Stimulated activated naive CD8-positive, alpha-beta T cell treated with anti-CD3 and anti-CD28 coated beads, Interleukin-15, amount 100 ng/mL, for 72 hours (primary cell): ENCODE measurements at regions not wholly inside any gene's neighbourhood (a gene's known extent, or its start where the extent isn't known, plus 50 kb on each side); places are given as distances from the start of the nearest gene placed in this dataset.

Source experiments
- ATAC-seq: fragments of 150-1000 bp; cut with Tn5 transposase; 2 replicates; pipeline ENCODE4 v1.10.0; 2021; ENCODE audit warnings: mild to moderate bottlenecking, moderate library complexity
- DNase-seq, 2 donors: peaks; one replicate each; pipeline ENCODE4 v3.0.0; 2021 to 2022
- H3K27ac Mint-ChIP-seq, 2 donors: one replicate each; pipeline ENCODE4 v1.8.0; 2022; ENCODE audit warnings: mild to moderate bottlenecking in 2 of 2, mixed read lengths in 2 of 2, moderate library complexity in 2 of 2
- H3K27me3 Mint-ChIP-seq: one replicate; pipeline ENCODE4 v1.8.0; 2022; ENCODE audit warnings: mixed read lengths
- H3K4me1 Mint-ChIP-seq: one replicate; pipeline ENCODE4 v1.8.0; 2022; ENCODE audit warnings: mild to moderate bottlenecking, mixed read lengths
- H3K4me3 Mint-ChIP-seq, 2 donors: one replicate each; pipeline ENCODE4 v1.8.0; 2022; ENCODE audit warnings: mild to moderate bottlenecking in 2 of 2, mixed read lengths in 2 of 2, moderate library complexity in 1 of 2
- H3K9me3 Mint-ChIP-seq, 2 donors: one replicate each; pipeline ENCODE4 v1.8.0; 2022; ENCODE audit warnings: mixed read lengths in 2 of 2

- no peak overlapping the region for H3K27ac Mint-ChIP-seq
- H3K27me3 Mint-ChIP-seq, result no peaks in the 10 kb centered on the region
- no peaks in the 10 kb centered on the region for H3K4me1 Mint-ChIP-seq
- no peak overlapping the region for H3K4me3 Mint-ChIP-seq
- no peak for DNase-seq
- peaks cover 11 to 13% of the 10 kb centered on the region in 2 donors for H3K9me3 Mint-ChIP-seq
- no peak for ATAC-seq
Observed at GRCh38 chr13:82833923-82834322, 1048.4 kb downstream of the SLITRK1 start.

- Mint-ChIP-seq H3K27ac (no peak overlapping the region), H3K4me3 (no peak overlapping the region), H3K9me3 (peaks cover 5 to 23% of the 10 kb centered on the region in 2 donors), H3K4me1 (no peaks in the 10 kb centered on the region), H3K27me3 (no peaks in the 10 kb centered on the region)
- no peak for DNase-seq
- ATAC-seq, result no peak
Observed at GRCh38 chr13:82829040-82829439, 1053.2 kb downstream of the SLITRK1 start.

- Mint-ChIP-seq H3K4me3 (no peak overlapping the region), H3K27ac (no peak overlapping the region), H3K27me3 (no peaks in the 10 kb centered on the region), H3K4me1 (no peaks in the 10 kb centered on the region), H3K9me3 (peaks cover 6 to 23% of the 10 kb centered on the region in 2 donors)
- ATAC-seq (no peak), DNase-seq (no peak)
Observed at GRCh38 chr13:82827724-82828123, 1054.5 kb downstream of the SLITRK1 start.

GRCh38 chr13:82822935-82823334 lies 1059.3 kb downstream of the SLITRK1 start:
- H3K4me1 Mint-ChIP-seq, result no peaks in the 10 kb centered on the region
- no peak overlapping the region for H3K4me3 Mint-ChIP-seq
- no peak overlapping the region for H3K27ac Mint-ChIP-seq
- no peaks in the 10 kb centered on the region for H3K27me3 Mint-ChIP-seq
- H3K9me3 Mint-ChIP-seq, result peaks cover 9 to 11% of the 10 kb centered on the region in 2 donors
- ATAC-seq (no peak), DNase-seq (no peak)

- Mint-ChIP-seq H3K4me3 (no peak overlapping the region), H3K4me1 (no peaks in the 10 kb centered on the region), H3K27me3 (no peaks in the 10 kb centered on the region), H3K9me3 (peaks cover 4 to 7% of the 10 kb centered on the region in 2 donors), H3K27ac (no peak overlapping the region)
- DNase-seq (no peak), ATAC-seq (no peak)
Observed at GRCh38 chr13:82817133-82817532, 1065.1 kb downstream of the SLITRK1 start.

GRCh38 chr13:82815791-82816190 lies 1066.5 kb downstream of the SLITRK1 start:
- no peak for ATAC-seq
- peaks cover 7 to 11% of the 10 kb centered on the region in 2 donors for H3K9me3 Mint-ChIP-seq
- H3K27ac Mint-ChIP-seq, result no peak overlapping the region
- no peak for DNase-seq
- no peaks in the 10 kb centered on the region for H3K4me1 Mint-ChIP-seq
- H3K4me3 Mint-ChIP-seq, result no peak overlapping the region
- H3K27me3 Mint-ChIP-seq, result no peaks in the 10 kb centered on the region

GRCh38 chr13:82803341-82803740 lies 1078.9 kb downstream of the SLITRK1 start:
- H3K9me3 Mint-ChIP-seq, result peaks cover 0 to 5% of the 10 kb centered on the region in 2 donors
- H3K4me3 Mint-ChIP-seq, result no peak overlapping the region
- no peak for DNase-seq
- H3K4me1 Mint-ChIP-seq, result no peaks in the 10 kb centered on the region
- H3K27me3 Mint-ChIP-seq, result no peaks in the 10 kb centered on the region
- ATAC-seq, result no peak
- no peak overlapping the region for H3K27ac Mint-ChIP-seq

GRCh38 chr13:82802528-82802927 lies 1079.7 kb downstream of the SLITRK1 start:
- Mint-ChIP-seq H3K9me3 (peaks cover 0 to 5% of the 10 kb centered on the region in 2 donors), H3K27me3 (no peaks in the 10 kb centered on the region), H3K4me3 (no peak overlapping the region), H3K27ac (no peak overlapping the region), H3K4me1 (no peaks in the 10 kb centered on the region)
- no peak for ATAC-seq
- DNase-seq, result no peak

GRCh38 chr13:82800391-82800790 lies 1081.9 kb downstream of the SLITRK1 start:
- ATAC-seq (no peak), DNase-seq (no peak)
- no peak overlapping the region for H3K27ac Mint-ChIP-seq
- H3K4me1 Mint-ChIP-seq, result no peaks in the 10 kb centered on the region
- no peaks in the 10 kb centered on the region for H3K27me3 Mint-ChIP-seq
- H3K9me3 Mint-ChIP-seq, result peaks cover 0 to 5% of the 10 kb centered on the region in 2 donors
- H3K4me3 Mint-ChIP-seq, result no peak overlapping the region

GRCh38 chr13:82797876-82798275 lies 1084.4 kb downstream of the SLITRK1 start:
- DNase-seq, result no peak
- ATAC-seq, result no peak
- H3K4me1 Mint-ChIP-seq, result no peaks in the 10 kb centered on the region
- no peaks in the 10 kb centered on the region for H3K9me3 Mint-ChIP-seq
- H3K27me3 Mint-ChIP-seq, result no peaks in the 10 kb centered on the region
- H3K27ac Mint-ChIP-seq, result no peak overlapping the region
- H3K4me3 Mint-ChIP-seq, result no peak overlapping the region

- Mint-ChIP-seq H3K4me3 (no peak overlapping the region), H3K27ac (no peak overlapping the region), H3K27me3 (no peaks in the 10 kb centered on the region), H3K4me1 (no peaks in the 10 kb centered on the region), H3K9me3 (no peaks in the 10 kb centered on the region)
- ATAC-seq (no peak), DNase-seq (no peak)
Observed at GRCh38 chr13:82791035-82791434, 1091.2 kb downstream of the SLITRK1 start.

GRCh38 chr13:82772816-82773215 lies 1109.5 kb downstream of the SLITRK1 start:
- no peak overlapping the region for H3K4me3 Mint-ChIP-seq
- no peak for ATAC-seq
- DNase-seq, result no peak
- H3K27me3 Mint-ChIP-seq, result no peaks in the 10 kb centered on the region
- H3K27ac Mint-ChIP-seq, result no peak overlapping the region
- peaks cover 0 to 11% of the 10 kb centered on the region in 2 donors for H3K9me3 Mint-ChIP-seq
- H3K4me1 Mint-ChIP-seq, result no peaks in the 10 kb centered on the region

- Mint-ChIP-seq H3K4me1 (no peaks in the 10 kb centered on the region), H3K4me3 (no peak overlapping the region), H3K9me3 (peaks cover 9 to 30% of the 10 kb centered on the region in 2 donors), H3K27ac (no peak overlapping the region), H3K27me3 (no peaks in the 10 kb centered on the region)
- ATAC-seq, result no peak
- DNase-seq, result no peak
Observed at GRCh38 chr13:82766732-82767321, 1115.4 kb downstream of the SLITRK1 start.

- no peak overlapping the region for H3K4me3 Mint-ChIP-seq
- H3K9me3 Mint-ChIP-seq, result peaks cover 9 to 17% of the 10 kb centered on the region in 2 donors
- H3K27ac Mint-ChIP-seq, result no peak overlapping the region
- H3K4me1 Mint-ChIP-seq, result no peaks in the 10 kb centered on the region
- no peaks in the 10 kb centered on the region for H3K27me3 Mint-ChIP-seq
- ATAC-seq (no peak), DNase-seq (no peak)
Observed at GRCh38 chr13:82758044-82758443, 1124.2 kb downstream of the SLITRK1 start.

- Mint-ChIP-seq H3K4me1 (no peaks in the 10 kb centered on the region), H3K27ac (no peak overlapping the region), H3K9me3 (peaks cover 0 to 5% of the 10 kb centered on the region in 2 donors), H3K27me3 (no peaks in the 10 kb centered on the region), H3K4me3 (no peak overlapping the region)
- DNase-seq (no peak), ATAC-seq (no peak)
Observed at GRCh38 chr13:82751206-82751605, 1131.1 kb downstream of the SLITRK1 start.

GRCh38 chr13:82749551-82749950 lies 1132.7 kb downstream of the SLITRK1 start:
- no peaks in the 10 kb centered on the region for H3K27me3 Mint-ChIP-seq
- no peak overlapping the region for H3K4me3 Mint-ChIP-seq
- ATAC-seq, result no peak
- no peak for DNase-seq
- no peaks in the 10 kb centered on the region for H3K4me1 Mint-ChIP-seq
- no peak overlapping the region for H3K27ac Mint-ChIP-seq
- peaks cover 0 to 5% of the 10 kb centered on the region in 2 donors for H3K9me3 Mint-ChIP-seq

GRCh38 chr13:82747958-82748357 lies 1134.3 kb downstream of the SLITRK1 start:
- H3K4me1 Mint-ChIP-seq, result no peaks in the 10 kb centered on the region
- H3K27ac Mint-ChIP-seq, result no peak overlapping the region
- H3K27me3 Mint-ChIP-seq, result no peaks in the 10 kb centered on the region
- no peak for DNase-seq
- no peak for ATAC-seq
- H3K4me3 Mint-ChIP-seq, result no peak overlapping the region
- H3K9me3 Mint-ChIP-seq, result no peaks in the 10 kb centered on the region
